GM12872 (cell line): ENCODE measurements at regions not wholly inside any gene's neighbourhood (a gene's known extent, or its start where the extent isn't known, plus 50 kb on each side); places are given as distances from the start of the nearest gene placed in this dataset.

Experiments used
- CTCF ChIP-seq: IDR thresholded peaks from 3 replicates; pipeline ENCODE4 v1.5.1; 2011; ENCODE audit warnings: low read depth, mild to moderate bottlenecking, low read length, moderate library complexity; ENCODE audit not compliant: insufficient read depth

- TF ChIP-seq CTCF, result no peak
These were observed 55.1 kb upstream of the SLC1A1 start for GRCh38 chr9:4435197-4435596.

GRCh38 chr9:4433379-4433778 is 56.9 kb upstream of the SLC1A1 start:
- TF ChIP-seq CTCF, result no peak

- no peak for TF ChIP-seq CTCF
These were observed 59.6 kb upstream of the SLC1A1 start for GRCh38 chr9:4430432-4431261.

- no peak for TF ChIP-seq CTCF
These were observed 64.8 kb upstream of the SLC1A1 start for GRCh38 chr9:4425319-4426045.

- no peak for TF ChIP-seq CTCF
These were observed 65.4 kb upstream of the SLC1A1 start for GRCh38 chr9:4424891-4425290.

GRCh38 chr9:4424038-4424437 is 66.2 kb upstream of the SLC1A1 start:
- TF ChIP-seq CTCF, result no peak

GRCh38 chr9:4423207-4423610 is 67.1 kb upstream of the SLC1A1 start:
- TF ChIP-seq CTCF, result no peak
